ENCODE measurements at regions not wholly inside any gene's neighbourhood (a gene's known extent, or its start where the extent isn't known, plus 50 kb on each side); places are given as distances from the start of the nearest gene placed in this dataset.

DNA sequence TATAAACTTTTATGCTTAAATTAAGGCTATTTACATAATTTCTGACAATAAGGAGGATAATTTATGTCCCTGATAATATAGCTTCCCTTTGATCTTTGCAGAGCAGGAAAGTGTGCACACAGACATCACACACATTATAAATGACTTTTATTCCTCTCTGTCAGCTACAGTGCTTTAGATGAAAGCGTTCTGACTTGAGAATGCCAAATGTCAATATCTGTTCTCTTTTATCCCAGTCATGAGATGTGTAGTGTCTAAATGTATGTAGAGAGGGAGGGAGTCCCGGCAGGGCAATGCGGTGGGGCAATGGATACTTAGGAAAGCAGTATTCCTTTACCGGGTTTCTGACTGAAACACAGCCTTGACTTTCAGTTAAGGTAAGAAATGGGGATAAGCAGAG is 225.4 kb upstream of the CHORDC1 start:
- CTCF ChIA-PET = no interaction called here
- no peaks in the 10 kb centered on the region for H3K9me3 ChIP-seq (ENCODE audit: control extremely low read depth in 1 of 5, control insufficient read depth in 4 of 5, insufficient read depth in 2 of 5, low read depth in 1 of 5, low read length in 4 of 5)
- no peak overlapping the region for H3K4me3 ChIP-seq (ENCODE audit: control insufficient read depth in 1 of 7, extremely low read depth in 1 of 7, insufficient read depth in 4 of 7, low read depth in 2 of 7, low read length in 6 of 7)
- H3K4me1 ChIP-seq (ENCODE audit: control extremely low read depth in 1 of 4, control insufficient read depth in 4 of 4, insufficient read depth in 4 of 4, low read length in 3 of 4) = no peaks in the 10 kb centered on the region
- WGBS (ENCODE audit: insufficient coverage) = 100% methylated on average over 3 of the region's 4 CpGs
- POLR2A ChIA-PET = no interaction called here
- no peaks in the 10 kb centered on the region for H3K27me3 ChIP-seq (replicated peaks in 2 of 5; ENCODE audit: control insufficient read depth in 4 of 5, insufficient read depth in 5 of 5, low read length in 4 of 5)
- no peaks in the 10 kb centered on the region for H3K36me3 ChIP-seq (ENCODE audit: control insufficient read depth in 4 of 4, insufficient read depth in 4 of 4, low read length in 3 of 4)
- DNase-seq = no peak
- no peak overlapping the region for H3K27ac ChIP-seq (ENCODE audit: insufficient read depth in 1 of 2, low read depth in 1 of 2, low read length in 2 of 2, poor library complexity in 1 of 2, severe bottlenecking in 2 of 2)

DNA sequence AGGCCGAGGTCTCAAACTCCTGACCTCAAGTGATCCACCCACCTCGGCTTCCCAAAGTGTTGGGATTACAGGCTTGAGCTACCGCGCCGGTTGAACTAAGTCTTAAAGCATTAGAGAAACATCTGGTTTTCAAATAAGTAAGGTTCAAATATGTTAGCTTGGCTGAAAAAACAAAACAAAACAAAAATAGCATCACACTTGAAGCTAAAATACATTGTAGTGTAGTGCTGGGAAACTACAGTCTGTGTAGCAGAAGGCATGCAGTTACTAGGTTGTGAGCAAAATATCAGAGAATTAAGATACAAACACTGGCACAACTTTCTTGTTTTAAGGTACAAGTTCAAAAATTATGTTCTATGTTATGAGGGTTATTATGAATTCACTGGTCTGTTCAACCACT is 224.8 kb upstream of the CHORDC1 start:
- Histone ChIP-seq H3K27me3 (replicated peaks in 2 of 5; ENCODE audit: control insufficient read depth in 4 of 5, insufficient read depth in 5 of 5, low read length in 4 of 5) (no peaks in the 10 kb centered on the region), H3K27ac (ENCODE audit: insufficient read depth in 1 of 2, low read depth in 1 of 2, low read length in 2 of 2, poor library complexity in 1 of 2, severe bottlenecking in 2 of 2) (no peak overlapping the region), H3K4me3 (ENCODE audit: control insufficient read depth in 1 of 7, extremely low read depth in 1 of 7, insufficient read depth in 4 of 7, low read depth in 2 of 7, low read length in 6 of 7) (no peak overlapping the region), H3K36me3 (ENCODE audit: control insufficient read depth in 4 of 4, insufficient read depth in 4 of 4, low read length in 3 of 4) (no peaks in the 10 kb centered on the region), H3K4me1 (ENCODE audit: control extremely low read depth in 1 of 4, control insufficient read depth in 4 of 4, insufficient read depth in 4 of 4, low read length in 3 of 4) (no peaks in the 10 kb centered on the region), H3K9me3 (ENCODE audit: control extremely low read depth in 1 of 5, control insufficient read depth in 4 of 5, insufficient read depth in 2 of 5, low read depth in 1 of 5, low read length in 4 of 5) (no peaks in the 10 kb centered on the region)
- DNase-seq = no peak
- ChIA-PET POLR2A (no interaction called here), CTCF (no interaction called here)
- WGBS (ENCODE audit: insufficient coverage) = no CpG with 5 or more reads among the region's 5 CpGs

DNA sequence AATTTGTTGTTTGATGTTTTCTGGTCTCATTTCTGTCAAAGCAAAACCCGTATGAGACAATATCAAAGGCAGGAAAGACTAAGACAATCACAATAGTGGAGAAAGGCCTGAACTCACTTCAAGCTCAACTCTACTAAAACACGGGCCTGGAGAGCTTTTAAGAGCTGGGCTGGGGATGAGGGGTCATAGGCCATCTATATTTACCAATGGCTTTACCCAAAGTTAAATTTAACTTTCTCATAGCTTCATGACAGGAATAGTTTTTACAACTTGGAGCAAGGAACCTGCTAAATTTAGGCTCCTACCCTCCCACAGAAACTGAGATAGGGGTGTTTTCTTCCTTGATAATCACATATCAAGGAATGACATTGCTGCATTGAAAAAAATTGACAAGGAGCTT is 223.4 kb upstream of the CHORDC1 start:
- Histone ChIP-seq H3K27ac (ENCODE audit: insufficient read depth in 1 of 2, low read depth in 1 of 2, low read length in 2 of 2, poor library complexity in 1 of 2, severe bottlenecking in 2 of 2) (no peak overlapping the region), H3K4me3 (ENCODE audit: control insufficient read depth in 1 of 7, extremely low read depth in 1 of 7, insufficient read depth in 4 of 7, low read depth in 2 of 7, low read length in 6 of 7) (no peak overlapping the region), H3K27me3 (replicated peaks in 2 of 5; ENCODE audit: control insufficient read depth in 4 of 5, insufficient read depth in 5 of 5, low read length in 4 of 5) (no peaks in the 10 kb centered on the region), H3K36me3 (ENCODE audit: control insufficient read depth in 4 of 4, insufficient read depth in 4 of 4, low read length in 3 of 4) (no peaks in the 10 kb centered on the region), H3K4me1 (ENCODE audit: control extremely low read depth in 1 of 4, control insufficient read depth in 4 of 4, insufficient read depth in 4 of 4, low read length in 3 of 4) (no peaks in the 10 kb centered on the region), H3K9me3 (ENCODE audit: control extremely low read depth in 1 of 5, control insufficient read depth in 4 of 5, insufficient read depth in 2 of 5, low read depth in 1 of 5, low read length in 4 of 5) (no peaks in the 10 kb centered on the region)
- ChIA-PET CTCF (no interaction called here), POLR2A (no interaction called here)
- 83% methylated on average over 1 of the region's 2 CpGs for WGBS (ENCODE audit: insufficient coverage)
- no peak for DNase-seq

DNA sequence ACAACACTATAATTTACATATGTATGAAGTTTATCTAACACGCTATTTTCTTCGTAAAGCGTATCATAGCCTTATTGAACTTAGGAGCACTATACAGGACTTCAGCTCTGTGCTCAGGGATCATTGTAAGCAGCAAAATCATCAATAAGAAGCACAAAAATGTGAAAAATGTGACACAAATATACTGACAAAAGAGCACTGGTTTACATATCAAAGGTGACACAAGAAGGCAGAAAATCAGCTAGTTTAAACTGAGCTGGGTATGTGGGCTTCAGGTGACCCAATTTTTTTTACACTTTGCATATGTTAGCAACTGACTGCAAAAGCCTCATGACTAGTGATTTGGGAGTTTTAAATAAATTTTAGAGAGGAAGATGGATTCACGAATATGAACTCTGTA is 215.2 kb upstream of the CHORDC1 start:
- no peak overlapping the region for H3K27ac ChIP-seq (ENCODE audit: insufficient read depth in 1 of 2, low read depth in 1 of 2, low read length in 2 of 2, poor library complexity in 1 of 2, severe bottlenecking in 2 of 2)
- ChIA-PET POLR2A (interaction anchor here (0.7 kb wide), 1 partner anchor 91 kb away, joined by 3 read pairs; no protein-coding TSS in a partner anchor), CTCF (interaction anchor here (1.0 kb wide), 1 partner anchor 190 kb away, joined by 3 read pairs; no protein-coding TSS in a partner anchor)
- DNase-seq = no peak
- H3K36me3 ChIP-seq (ENCODE audit: control insufficient read depth in 4 of 4, insufficient read depth in 4 of 4, low read length in 3 of 4) = no peaks in the 10 kb centered on the region
- no peaks in the 10 kb centered on the region for H3K27me3 ChIP-seq (replicated peaks in 2 of 5; ENCODE audit: control insufficient read depth in 4 of 5, insufficient read depth in 5 of 5, low read length in 4 of 5)
- peaks cover 0 to under 1% (median 0%) of the 10 kb centered on the region in 5 experiments for H3K9me3 ChIP-seq (ENCODE audit: control extremely low read depth in 1 of 5, control insufficient read depth in 4 of 5, insufficient read depth in 2 of 5, low read depth in 1 of 5, low read length in 4 of 5)
- no CpG with 5 or more reads among the region's 4 CpGs for WGBS (ENCODE audit: insufficient coverage)
- no peaks in the 10 kb centered on the region for H3K4me1 ChIP-seq (ENCODE audit: control extremely low read depth in 1 of 4, control insufficient read depth in 4 of 4, insufficient read depth in 4 of 4, low read length in 3 of 4)
- H3K4me3 ChIP-seq (ENCODE audit: control insufficient read depth in 1 of 7, extremely low read depth in 1 of 7, insufficient read depth in 4 of 7, low read depth in 2 of 7, low read length in 6 of 7) = no peak overlapping the region

DNA sequence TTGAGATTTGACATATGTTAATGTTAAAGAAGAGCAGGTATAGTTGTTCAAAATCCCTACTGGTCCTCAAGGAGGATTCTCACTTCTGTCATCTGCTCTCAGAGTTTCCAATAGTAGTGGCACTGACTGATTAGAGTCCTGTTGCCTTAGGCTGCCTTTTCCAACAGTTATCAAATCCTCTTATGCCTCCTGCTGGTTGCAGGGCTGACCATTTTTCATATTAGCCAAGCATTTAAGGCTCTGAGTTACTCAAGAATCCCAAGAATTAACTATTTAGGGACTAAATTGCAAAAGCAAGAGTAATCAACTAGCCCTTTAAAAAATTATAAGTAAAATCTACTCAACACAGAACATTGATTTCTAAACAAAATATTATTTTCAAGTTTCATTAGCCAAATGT is 212.0 kb upstream of the CHORDC1 start:
- no peak overlapping the region for H3K4me3 ChIP-seq (ENCODE audit: control insufficient read depth in 1 of 7, extremely low read depth in 1 of 7, insufficient read depth in 4 of 7, low read depth in 2 of 7, low read length in 6 of 7)
- DNase-seq = peak; percentile 5 to 16 (median 15)
- H3K4me1 ChIP-seq (ENCODE audit: control extremely low read depth in 1 of 4, control insufficient read depth in 4 of 4, insufficient read depth in 4 of 4, low read length in 3 of 4) = no peaks in the 10 kb centered on the region
- H3K27ac ChIP-seq (ENCODE audit: insufficient read depth in 1 of 2, low read depth in 1 of 2, low read length in 2 of 2, poor library complexity in 1 of 2, severe bottlenecking in 2 of 2) = no peak overlapping the region
- CTCF ChIA-PET = no interaction called here
- H3K36me3 ChIP-seq (ENCODE audit: control insufficient read depth in 4 of 4, insufficient read depth in 4 of 4, low read length in 3 of 4) = no peaks in the 10 kb centered on the region
- H3K27me3 ChIP-seq (replicated peaks in 2 of 5; ENCODE audit: control insufficient read depth in 4 of 5, insufficient read depth in 5 of 5, low read length in 4 of 5) = no peaks in the 10 kb centered on the region
- POLR2A ChIA-PET = no interaction called here
- H3K9me3 ChIP-seq (ENCODE audit: control extremely low read depth in 1 of 5, control insufficient read depth in 4 of 5, insufficient read depth in 2 of 5, low read depth in 1 of 5, low read length in 4 of 5) = peaks cover 0 to 1% (median 0%) of the 10 kb centered on the region in 5 experiments

DNA sequence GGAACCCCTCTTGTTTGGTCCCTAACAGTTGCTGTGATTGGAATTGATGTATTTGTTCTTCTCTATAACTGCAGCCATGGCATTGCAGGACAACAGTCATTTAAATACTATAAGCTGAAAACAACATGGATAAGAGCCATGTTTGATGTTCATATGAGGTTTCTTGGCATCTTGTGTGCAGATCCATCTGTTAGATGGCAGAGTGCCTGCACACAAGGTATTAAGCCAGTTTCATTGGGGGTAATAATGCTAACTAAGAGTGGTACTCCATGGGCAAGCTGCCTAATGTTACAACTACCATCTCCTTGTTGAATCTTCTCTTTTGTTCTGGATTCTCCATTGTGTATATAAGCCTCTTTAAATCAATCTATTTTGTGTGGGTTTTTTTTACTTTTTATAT is 206.0 kb upstream of the CHORDC1 start:
- ChIA-PET CTCF (interaction anchor here (0.7 kb wide), 1 partner anchor 47 kb away, joined by 3 read pairs; no protein-coding TSS in a partner anchor), POLR2A (interaction anchor here (0.6 kb wide), 1 partner anchor 185 kb away, joined by 5 read pairs; no protein-coding TSS in a partner anchor)
- no peak overlapping the region for H3K27ac ChIP-seq (ENCODE audit: insufficient read depth in 1 of 2, low read depth in 1 of 2, low read length in 2 of 2, poor library complexity in 1 of 2, severe bottlenecking in 2 of 2)
- H3K36me3 ChIP-seq (ENCODE audit: control insufficient read depth in 4 of 4, insufficient read depth in 4 of 4, low read length in 3 of 4) = no peaks in the 10 kb centered on the region
- H3K4me3 ChIP-seq (ENCODE audit: control insufficient read depth in 1 of 7, extremely low read depth in 1 of 7, insufficient read depth in 4 of 7, low read depth in 2 of 7, low read length in 6 of 7) = no peak overlapping the region
- no peaks in the 10 kb centered on the region for H3K4me1 ChIP-seq (ENCODE audit: control extremely low read depth in 1 of 4, control insufficient read depth in 4 of 4, insufficient read depth in 4 of 4, low read length in 3 of 4)
- H3K27me3 ChIP-seq (replicated peaks in 2 of 5; ENCODE audit: control insufficient read depth in 4 of 5, insufficient read depth in 5 of 5, low read length in 4 of 5) = no peaks in the 10 kb centered on the region
- no peak for DNase-seq
- peaks cover 0 to 1% (median 0%) of the 10 kb centered on the region in 5 experiments for H3K9me3 ChIP-seq (ENCODE audit: control extremely low read depth in 1 of 5, control insufficient read depth in 4 of 5, insufficient read depth in 2 of 5, low read depth in 1 of 5, low read length in 4 of 5)

DNA sequence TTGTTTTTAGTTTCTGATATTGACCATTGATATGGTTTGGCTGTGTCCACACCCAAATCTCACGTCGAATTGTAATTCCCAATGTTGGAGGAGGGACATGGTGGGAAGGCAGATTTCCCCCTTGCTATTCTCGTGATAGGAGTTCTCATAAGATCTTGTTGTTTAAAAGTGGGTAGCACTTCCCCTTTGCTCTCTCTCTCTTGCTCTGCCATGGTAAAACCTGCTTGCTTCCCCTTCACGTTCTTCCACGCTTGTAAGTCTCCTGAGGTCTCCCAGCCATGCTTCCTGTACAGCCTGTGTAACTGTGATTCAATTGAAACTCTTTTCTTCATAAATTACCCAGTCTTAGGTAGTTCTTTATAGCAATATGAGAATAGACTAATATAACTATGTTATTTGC is 203.6 kb upstream of the CHORDC1 start:
- Histone ChIP-seq H3K27ac (ENCODE audit: insufficient read depth in 1 of 2, low read depth in 1 of 2, low read length in 2 of 2, poor library complexity in 1 of 2, severe bottlenecking in 2 of 2) (no peak overlapping the region), H3K4me1 (ENCODE audit: control extremely low read depth in 1 of 4, control insufficient read depth in 4 of 4, insufficient read depth in 4 of 4, low read length in 3 of 4) (no peaks in the 10 kb centered on the region), H3K36me3 (ENCODE audit: control insufficient read depth in 4 of 4, insufficient read depth in 4 of 4, low read length in 3 of 4) (no peaks in the 10 kb centered on the region), H3K9me3 (ENCODE audit: control extremely low read depth in 1 of 5, control insufficient read depth in 4 of 5, insufficient read depth in 2 of 5, low read depth in 1 of 5, low read length in 4 of 5) (no peaks in the 10 kb centered on the region), H3K4me3 (ENCODE audit: control insufficient read depth in 1 of 7, extremely low read depth in 1 of 7, insufficient read depth in 4 of 7, low read depth in 2 of 7, low read length in 6 of 7) (no peak overlapping the region), H3K27me3 (replicated peaks in 2 of 5; ENCODE audit: control insufficient read depth in 4 of 5, insufficient read depth in 5 of 5, low read length in 4 of 5) (no peaks in the 10 kb centered on the region)
- no peak for DNase-seq
- CTCF ChIA-PET = no interaction called here
- POLR2A ChIA-PET = no interaction called here
- 84% methylated on average over 5 of the region's 5 CpGs for WGBS (ENCODE audit: insufficient coverage)
